ENCODE measurements at regions not wholly inside any gene's neighbourhood (a gene's known extent, or its start where the extent isn't known, plus 50 kb on each side); places are given as distances from the start of the nearest gene placed in this dataset.

GRCh38 chr14:104290058-104290667 is 151.8 kb downstream of the KIF26A start:
- TF ChIP-seq, protein P1, sequence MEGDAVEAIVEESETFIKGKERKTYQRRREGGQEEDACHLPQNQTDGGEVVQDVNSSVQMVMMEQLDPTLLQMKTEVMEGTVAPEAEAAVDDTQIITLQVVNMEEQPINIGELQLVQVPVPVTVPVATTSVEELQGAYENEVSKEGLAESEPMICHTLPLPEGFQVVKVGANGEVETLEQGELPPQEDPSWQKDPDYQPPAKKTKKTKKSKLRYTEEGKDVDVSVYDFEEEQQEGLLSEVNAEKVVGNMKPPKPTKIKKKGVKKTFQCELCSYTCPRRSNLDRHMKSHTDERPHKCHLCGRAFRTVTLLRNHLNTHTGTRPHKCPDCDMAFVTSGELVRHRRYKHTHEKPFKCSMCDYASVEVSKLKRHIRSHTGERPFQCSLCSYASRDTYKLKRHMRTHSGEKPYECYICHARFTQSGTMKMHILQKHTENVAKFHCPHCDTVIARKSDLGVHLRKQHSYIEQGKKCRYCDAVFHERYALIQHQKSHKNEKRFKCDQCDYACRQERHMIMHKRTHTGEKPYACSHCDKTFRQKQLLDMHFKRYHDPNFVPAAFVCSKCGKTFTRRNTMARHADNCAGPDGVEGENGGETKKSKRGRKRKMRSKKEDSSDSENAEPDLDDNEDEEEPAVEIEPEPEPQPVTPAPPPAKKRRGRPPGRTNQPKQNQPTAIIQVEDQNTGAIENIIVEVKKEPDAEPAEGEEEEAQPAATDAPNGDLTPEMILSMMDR (IDR thresholded peaks at IDR 0.05; ENCODE audit: poor library complexity), result no peak
- no peak for TF ChIP-seq EZH2phosphoT487 (IDR thresholded peaks at IDR 0.05; ENCODE audit: low read depth, severe bottlenecking, unreplicated experiment)
